ENCODE measurements at regions not wholly inside any gene's neighbourhood (a gene's known extent, or its start where the extent isn't known, plus 50 kb on each side); places are given as distances from the start of the nearest gene placed in this dataset.

GRCh38 chr11:95349345-95349942, 118.4 kb upstream of the SESN3 start:
- no peak for TF ChIP-seq CTCF (IDR thresholded peaks at IDR 0.05; ENCODE audit: control extremely low read depth in 1 of 3, insufficient read depth in 1 of 3, low read depth in 1 of 3, low read length in 3 of 3)
- no peak for TF ChIP-seq HDAC6 (IDR thresholded peaks at IDR 0.05; ENCODE audit: low read depth, low read length)
- TF ChIP-seq SAP30 (IDR thresholded peaks at IDR 0.05; ENCODE audit: insufficient read depth, insufficient replicate concordance, low read length), result no peak
- no peak for TF ChIP-seq RFX5 (IDR thresholded peaks at IDR 0.05; ENCODE audit: borderline replicate concordance, low read depth, low read length)
- TF ChIP-seq JUND (IDR thresholded peaks at IDR 0.05; ENCODE audit: low read length), result no peak
- no peak for TF ChIP-seq MAX (IDR thresholded peaks at IDR 0.05)
- TF ChIP-seq BRCA1 (IDR thresholded peaks at IDR 0.05; ENCODE audit: low read depth, low read length), result no peak
- TF ChIP-seq CEBPB (IDR thresholded peaks at IDR 0.05; ENCODE audit: low read depth, low read length), result no peak
